ENCODE measurements at regions not wholly inside any gene's neighbourhood (a gene's known extent, or its start where the extent isn't known, plus 50 kb on each side); places are given as distances from the start of the nearest gene placed in this dataset.
A peak's percentile ranks its signal among the peaks of the same experiment; 100 is the strongest.
"Not testable (repeated sequence)": the region's sequence is repeated elsewhere in the genome, so short reads cannot be mapped to it uniquely, and the experiment has no call there.

GRCh38 chr3:178967177-178967532, 104.5 kb downstream of the ZMAT3 start:
- DNase-seq: no peak

GRCh38 chr3:178966299-178967176, 105.1 kb downstream of the ZMAT3 start:
- DNase-seq: peak in 1 of 2 donors; percentile 64

GRCh38 chr3:178964551-178964950, 107.1 kb downstream of the ZMAT3 start:
- DNase-seq: no peak

- no peak for DNase-seq
Measured at GRCh38 chr3:178960918-178961317, 110.7 kb downstream of the ZMAT3 start.

- DNase-seq: no peak
Measured at GRCh38 chr3:178960181-178960580, 111.4 kb downstream of the ZMAT3 start.

GRCh38 chr3:178950676-178951075, 120.9 kb downstream of the ZMAT3 start:
- no peak for DNase-seq

- no peak for DNase-seq
Measured at GRCh38 chr3:178949896-178950295, 121.7 kb downstream of the ZMAT3 start.

- DNase-seq: no peak
Measured at GRCh38 chr3:178948546-178948945, 123.1 kb downstream of the ZMAT3 start.

- DNase-seq: no peak
Measured at GRCh38 chr3:178947738-178948137, 123.9 kb downstream of the ZMAT3 start.

- DNase-seq: not testable (repeated sequence)
Measured at GRCh38 chr3:178942261-178942660, 129.3 kb downstream of the ZMAT3 start.

- no peak for DNase-seq
Measured at GRCh38 chr3:178930116-178930515, 141.5 kb downstream of the ZMAT3 start.

GRCh38 chr3:178916223-178916622, 155.4 kb downstream of the ZMAT3 start:
- DNase-seq: no peak

GRCh38 chr3:178915365-178915764, 156.2 kb downstream of the ZMAT3 start:
- no peak for DNase-seq

- DNase-seq: no peak
Measured at GRCh38 chr3:178907081-178907480, 164.5 kb downstream of the ZMAT3 start.

- no peak for DNase-seq
Measured at GRCh38 chr3:178901204-178901603, 170.4 kb downstream of the ZMAT3 start.

- no peak for DNase-seq
Measured at GRCh38 chr3:178900029-178900646, 171.5 kb downstream of the ZMAT3 start.

GRCh38 chr3:178895178-178895789, 176.3 kb downstream of the ZMAT3 start:
- no peak for DNase-seq
